ENCODE measurements at regions not wholly inside any gene's neighbourhood (a gene's known extent, or its start where the extent isn't known, plus 50 kb on each side); places are given as distances from the start of the nearest gene placed in this dataset.

DNA sequence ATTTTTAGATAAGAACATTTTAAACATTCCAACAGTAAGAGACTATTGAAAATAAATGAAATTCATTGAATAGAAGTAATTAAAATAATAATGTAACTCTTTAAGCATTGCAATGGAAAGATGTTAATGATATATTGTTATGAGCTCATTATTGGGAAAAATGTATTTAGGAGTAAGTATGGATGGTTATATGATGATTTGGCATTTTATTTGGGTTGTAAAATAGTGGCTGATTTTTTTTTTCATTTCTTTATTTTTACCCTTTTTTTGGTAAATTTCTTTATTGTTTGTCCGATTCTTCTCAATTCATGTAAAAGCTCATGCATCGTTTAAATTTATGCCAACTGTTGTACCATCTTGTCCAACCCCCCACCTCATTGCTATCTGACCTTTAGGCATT, 539.9 kb downstream of the HS3ST4 start:
- H3K36me3 ChIP-seq, result no peaks in the 10 kb centered on the region
- no peaks in the 10 kb centered on the region for H3K27me3 ChIP-seq
- TF ChIP-seq POLR2A (IDR thresholded peaks at IDR 0.05), result no peak
- TF ChIP-seq, protein P1, sequence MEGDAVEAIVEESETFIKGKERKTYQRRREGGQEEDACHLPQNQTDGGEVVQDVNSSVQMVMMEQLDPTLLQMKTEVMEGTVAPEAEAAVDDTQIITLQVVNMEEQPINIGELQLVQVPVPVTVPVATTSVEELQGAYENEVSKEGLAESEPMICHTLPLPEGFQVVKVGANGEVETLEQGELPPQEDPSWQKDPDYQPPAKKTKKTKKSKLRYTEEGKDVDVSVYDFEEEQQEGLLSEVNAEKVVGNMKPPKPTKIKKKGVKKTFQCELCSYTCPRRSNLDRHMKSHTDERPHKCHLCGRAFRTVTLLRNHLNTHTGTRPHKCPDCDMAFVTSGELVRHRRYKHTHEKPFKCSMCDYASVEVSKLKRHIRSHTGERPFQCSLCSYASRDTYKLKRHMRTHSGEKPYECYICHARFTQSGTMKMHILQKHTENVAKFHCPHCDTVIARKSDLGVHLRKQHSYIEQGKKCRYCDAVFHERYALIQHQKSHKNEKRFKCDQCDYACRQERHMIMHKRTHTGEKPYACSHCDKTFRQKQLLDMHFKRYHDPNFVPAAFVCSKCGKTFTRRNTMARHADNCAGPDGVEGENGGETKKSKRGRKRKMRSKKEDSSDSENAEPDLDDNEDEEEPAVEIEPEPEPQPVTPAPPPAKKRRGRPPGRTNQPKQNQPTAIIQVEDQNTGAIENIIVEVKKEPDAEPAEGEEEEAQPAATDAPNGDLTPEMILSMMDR (IDR thresholded peaks at IDR 0.05), result no peak
- H3K9me3 ChIP-seq, result no peaks in the 10 kb centered on the region
- H3K27ac ChIP-seq, result no peak overlapping the region
- H3K4me1 ChIP-seq, result no peaks in the 10 kb centered on the region
- no peak overlapping the region for H3K4me3 ChIP-seq
- no peak for DNase-seq

DNA sequence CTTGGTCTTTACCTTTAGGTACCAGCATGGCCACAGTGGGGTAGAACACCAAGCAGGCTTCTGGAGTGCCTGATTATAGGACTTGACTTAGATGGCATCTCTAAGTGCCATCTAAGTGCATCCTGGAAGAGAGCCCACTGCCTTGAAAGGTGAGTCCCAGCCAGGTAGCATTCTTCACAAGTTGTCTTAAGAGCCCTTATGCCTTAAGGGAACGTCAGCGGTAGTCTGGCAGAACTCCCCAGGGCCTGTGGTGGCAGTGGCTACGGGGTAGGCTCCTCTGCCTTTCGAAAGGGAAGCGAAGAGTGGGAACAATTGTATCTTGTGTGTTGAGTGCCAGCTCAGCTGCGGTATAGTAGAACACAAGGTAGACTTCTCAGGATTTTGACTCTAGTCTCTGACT, 549.0 kb downstream of the HS3ST4 start:
- H3K27me3 ChIP-seq, result no peaks in the 10 kb centered on the region
- no peak overlapping the region for H3K4me3 ChIP-seq
- no peak for DNase-seq
- no peak overlapping the region for H3K27ac ChIP-seq
- no peaks in the 10 kb centered on the region for H3K9me3 ChIP-seq
- TF ChIP-seq, protein P1 (IDR thresholded peaks at IDR 0.05), result no peak
- no peak for TF ChIP-seq POLR2A (IDR thresholded peaks at IDR 0.05)
- H3K36me3 ChIP-seq, result no peaks in the 10 kb centered on the region
- no peaks in the 10 kb centered on the region for H3K4me1 ChIP-seq

DNA sequence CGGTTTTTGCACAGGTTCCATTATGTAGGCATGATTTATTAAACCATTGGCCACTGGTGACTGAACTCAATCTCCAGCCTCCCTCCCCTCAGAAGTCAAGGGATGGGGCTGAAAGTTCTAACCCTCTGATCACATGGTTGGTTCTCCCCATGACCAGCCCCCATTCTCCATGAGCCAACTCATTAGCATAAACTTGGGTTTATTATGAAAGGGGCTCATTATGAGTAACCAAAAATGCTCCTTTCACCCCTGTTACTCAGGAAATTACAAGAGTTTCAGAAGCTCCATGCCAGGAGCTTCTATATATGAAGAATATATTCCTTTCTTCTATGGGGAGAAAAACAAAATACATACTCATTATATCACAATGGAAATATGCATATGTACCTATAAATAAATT, 555.3 kb downstream of the HS3ST4 start:
- Histone ChIP-seq H3K36me3 (no peaks in the 10 kb centered on the region), H3K27me3 (no peaks in the 10 kb centered on the region), H3K9me3 (no peaks in the 10 kb centered on the region), H3K27ac (no peak overlapping the region), H3K4me1 (no peaks in the 10 kb centered on the region), H3K4me3 (no peak overlapping the region)
- DNase-seq, result no peak
- TF ChIP-seq POLR2A (IDR thresholded peaks at IDR 0.05), result no peak
- TF ChIP-seq, protein P1 (IDR thresholded peaks at IDR 0.05), result no peak

DNA sequence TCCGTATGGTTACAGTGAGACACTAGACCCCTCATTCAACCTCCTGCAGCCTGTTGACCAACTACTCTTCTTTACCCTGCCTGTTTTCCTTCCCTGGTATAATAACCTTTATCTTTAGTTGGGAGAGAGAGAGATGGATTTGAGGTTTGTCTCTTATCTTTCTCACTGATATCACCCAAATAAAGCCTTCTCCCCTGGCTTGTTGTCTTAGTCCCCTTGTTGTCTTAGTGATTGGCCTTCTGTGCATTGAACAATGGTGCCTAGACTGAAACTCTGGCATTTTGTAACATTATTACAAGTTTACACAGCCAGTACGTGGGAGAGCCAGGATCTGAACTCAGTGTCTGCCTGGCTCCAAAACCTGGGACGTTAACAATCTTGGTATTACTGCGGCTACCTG, 560.8 kb downstream of the HS3ST4 start:
- no peak for DNase-seq
- Histone ChIP-seq H3K36me3 (no peaks in the 10 kb centered on the region), H3K27ac (no peak overlapping the region), H3K27me3 (no peaks in the 10 kb centered on the region), H3K9me3 (no peaks in the 10 kb centered on the region), H3K4me1 (no peaks in the 10 kb centered on the region), H3K4me3 (no peak overlapping the region)
- TF ChIP-seq, protein P1 (IDR thresholded peaks at IDR 0.05), result no peak
- no peak for TF ChIP-seq POLR2A (IDR thresholded peaks at IDR 0.05)

DNA sequence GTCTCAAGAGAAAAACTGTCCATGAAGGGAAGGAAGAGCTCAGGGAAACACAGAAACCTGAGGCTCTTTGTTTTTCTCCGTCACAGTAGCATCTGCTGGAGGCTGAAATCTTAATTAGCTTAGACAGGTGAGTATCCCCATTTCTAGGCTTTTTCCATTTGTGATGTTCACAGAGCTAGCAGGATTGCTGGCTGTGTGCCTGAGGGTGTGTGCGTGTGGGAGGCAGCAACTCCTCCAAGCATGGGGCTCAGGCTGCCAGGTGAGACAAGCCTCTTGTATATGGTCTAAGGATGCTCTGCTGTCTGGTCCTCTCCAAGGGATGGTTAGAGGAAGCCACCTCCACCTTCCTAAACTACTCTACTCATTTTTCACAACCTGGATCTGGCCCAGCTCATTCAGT, 569.9 kb downstream of the HS3ST4 start:
- Histone ChIP-seq H3K27me3 (no peaks in the 10 kb centered on the region), H3K27ac (no peak overlapping the region), H3K4me1 (no peaks in the 10 kb centered on the region), H3K9me3 (no peaks in the 10 kb centered on the region), H3K4me3 (no peak overlapping the region), H3K36me3 (no peaks in the 10 kb centered on the region)
- TF ChIP-seq, protein P1 (IDR thresholded peaks at IDR 0.05), result no peak
- no peak for DNase-seq

DNA sequence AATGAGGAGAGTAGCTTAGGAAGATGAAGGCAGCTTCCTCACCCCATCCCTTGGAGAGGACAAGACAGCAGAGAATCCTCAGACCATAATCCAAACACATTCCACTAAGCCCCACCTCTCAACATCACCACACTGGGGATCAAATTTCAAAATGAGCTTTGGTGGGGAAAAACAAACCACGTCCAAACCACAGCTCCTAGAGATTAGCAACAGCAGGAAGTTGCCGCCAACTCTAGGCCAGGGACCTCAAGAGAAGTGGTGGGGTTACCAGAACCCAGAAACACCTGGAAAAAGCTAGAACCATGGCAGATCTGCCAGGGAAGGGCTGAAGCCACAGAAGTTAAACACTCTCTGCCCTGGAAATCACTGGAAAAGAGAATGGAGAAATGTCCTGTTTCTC, 571.6 kb downstream of the HS3ST4 start:
- TF ChIP-seq, protein P1 (IDR thresholded peaks at IDR 0.05), result no peak
- no peak for TF ChIP-seq POLR2A (IDR thresholded peaks at IDR 0.05)
- Histone ChIP-seq H3K9me3 (no peaks in the 10 kb centered on the region), H3K4me3 (no peak overlapping the region), H3K4me1 (no peaks in the 10 kb centered on the region), H3K36me3 (no peaks in the 10 kb centered on the region), H3K27me3 (no peaks in the 10 kb centered on the region), H3K27ac (no peak overlapping the region)
- DNase-seq, result no peak
